ENCODE measurements at regions not wholly inside any gene's neighbourhood (a gene's known extent, or its start where the extent isn't known, plus 50 kb on each side); places are given as distances from the start of the nearest gene placed in this dataset.
"Not testable (repeated sequence)": the region's sequence is repeated elsewhere in the genome, so short reads cannot be mapped to it uniquely, and the experiment has no call there.

DNA sequence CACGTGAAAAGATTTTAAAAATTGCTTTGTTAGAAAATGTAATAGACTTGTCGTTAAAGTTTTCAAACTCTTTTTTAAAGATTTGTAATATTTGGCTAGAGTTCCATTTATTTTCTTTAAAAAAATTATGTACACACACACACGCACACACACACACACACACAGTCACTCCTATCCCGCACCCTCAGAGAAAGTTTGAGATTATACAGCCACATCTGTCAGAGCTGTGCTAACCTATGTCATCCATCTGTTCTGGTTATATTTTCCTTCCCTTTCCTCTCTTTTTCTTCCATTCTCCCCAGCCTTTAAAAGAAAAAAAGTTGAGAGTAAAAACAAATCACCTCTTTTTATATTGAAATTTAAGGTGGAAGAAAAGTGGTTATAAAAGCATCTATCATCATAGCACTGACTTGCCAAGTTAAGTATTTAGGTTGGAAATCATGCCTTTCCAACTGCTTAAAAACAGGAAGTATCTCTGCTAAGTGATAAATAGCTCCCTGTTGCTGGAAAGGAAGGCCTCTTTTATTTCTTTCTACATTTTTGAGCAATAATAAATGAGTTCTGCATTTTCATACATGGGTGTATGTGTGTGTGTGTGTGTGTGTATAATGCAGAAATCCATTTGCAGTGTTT, 163.3 kb upstream of the SPRY1 start:
- no peaks in the 10 kb centered on the region for H3K27me3 ChIP-seq (ENCODE audit: control insufficient read depth, insufficient read depth, low read length)
- Mint-ChIP-seq H3K36me3 (no peaks in the 10 kb centered on the region), H3K27me3 (ENCODE audit: low read depth in 2 of 2) (no peaks in the 10 kb centered on the region), H3K4me1 (no peaks in the 10 kb centered on the region), H3K9me3 (no peaks in the 10 kb centered on the region), H3K4me3 (no peak overlapping the region), H3K27ac (no peak overlapping the region)
- intact Hi-C loops (cut with micrococcal nuclease), result no loop called here
- no peak overlapping the region for H3K4me3 ChIP-seq (ENCODE audit: low read length)
- H3K36me3 ChIP-seq (ENCODE audit: control insufficient read depth, insufficient read depth, low read length), result no peaks in the 10 kb centered on the region
- no peaks in the 10 kb centered on the region for H3K4me1 ChIP-seq (ENCODE audit: control insufficient read depth, insufficient read depth, low read length)
- WGBS (ENCODE audit: insufficient coverage), result 69% methylated on average over 2 of the region's 4 CpGs
- no peaks in the 10 kb centered on the region for H3K9me3 ChIP-seq (ENCODE audit: control insufficient read depth, insufficient read depth, low read length)
- ATAC-seq, result no peak
- TF ChIP-seq, protein P1, sequence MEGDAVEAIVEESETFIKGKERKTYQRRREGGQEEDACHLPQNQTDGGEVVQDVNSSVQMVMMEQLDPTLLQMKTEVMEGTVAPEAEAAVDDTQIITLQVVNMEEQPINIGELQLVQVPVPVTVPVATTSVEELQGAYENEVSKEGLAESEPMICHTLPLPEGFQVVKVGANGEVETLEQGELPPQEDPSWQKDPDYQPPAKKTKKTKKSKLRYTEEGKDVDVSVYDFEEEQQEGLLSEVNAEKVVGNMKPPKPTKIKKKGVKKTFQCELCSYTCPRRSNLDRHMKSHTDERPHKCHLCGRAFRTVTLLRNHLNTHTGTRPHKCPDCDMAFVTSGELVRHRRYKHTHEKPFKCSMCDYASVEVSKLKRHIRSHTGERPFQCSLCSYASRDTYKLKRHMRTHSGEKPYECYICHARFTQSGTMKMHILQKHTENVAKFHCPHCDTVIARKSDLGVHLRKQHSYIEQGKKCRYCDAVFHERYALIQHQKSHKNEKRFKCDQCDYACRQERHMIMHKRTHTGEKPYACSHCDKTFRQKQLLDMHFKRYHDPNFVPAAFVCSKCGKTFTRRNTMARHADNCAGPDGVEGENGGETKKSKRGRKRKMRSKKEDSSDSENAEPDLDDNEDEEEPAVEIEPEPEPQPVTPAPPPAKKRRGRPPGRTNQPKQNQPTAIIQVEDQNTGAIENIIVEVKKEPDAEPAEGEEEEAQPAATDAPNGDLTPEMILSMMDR (IDR thresholded peaks at IDR 0.05), result no peak
- DNase-seq, result no peak
- no peak overlapping the region for H3K27ac ChIP-seq (ENCODE audit: low read length)

DNA sequence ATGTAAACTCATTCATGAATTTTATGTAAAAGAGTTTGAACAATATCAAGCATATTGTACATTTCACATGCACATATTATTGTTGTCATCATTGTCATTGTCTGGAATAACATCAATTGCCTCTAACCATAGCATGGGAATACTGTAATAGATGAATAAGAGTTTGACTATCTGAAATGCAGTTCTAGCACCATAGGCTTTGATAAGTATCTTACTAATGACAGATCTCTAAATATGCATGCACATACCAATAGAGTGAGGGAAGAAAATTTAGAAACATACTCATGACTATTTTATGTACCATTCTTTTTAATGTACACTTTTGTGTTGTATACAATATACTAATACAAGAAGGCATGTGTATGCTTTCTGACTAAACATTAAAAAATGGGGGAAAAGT, 161.6 kb upstream of the SPRY1 start:
- no peaks in the 10 kb centered on the region for H3K9me3 Mint-ChIP-seq
- no peak overlapping the region for H3K4me3 ChIP-seq (ENCODE audit: low read length)
- H3K4me1 Mint-ChIP-seq, result no peaks in the 10 kb centered on the region
- TF ChIP-seq, protein P1 (IDR thresholded peaks at IDR 0.05), result no peak
- no peak overlapping the region for H3K27ac ChIP-seq (ENCODE audit: low read length)
- ATAC-seq (no peak), DNase-seq (no peak)
- H3K27me3 ChIP-seq (ENCODE audit: control insufficient read depth, insufficient read depth, low read length), result no peaks in the 10 kb centered on the region
- no peak overlapping the region for H3K4me3 Mint-ChIP-seq
- intact Hi-C loops (cut with micrococcal nuclease), result no loop called here
- H3K27ac Mint-ChIP-seq, result no peak overlapping the region
- H3K27me3 Mint-ChIP-seq (ENCODE audit: low read depth in 2 of 2), result no peaks in the 10 kb centered on the region
- no peaks in the 10 kb centered on the region for H3K36me3 Mint-ChIP-seq
- no peaks in the 10 kb centered on the region for H3K36me3 ChIP-seq (ENCODE audit: control insufficient read depth, insufficient read depth, low read length)
- H3K4me1 ChIP-seq (ENCODE audit: control insufficient read depth, insufficient read depth, low read length), result no peaks in the 10 kb centered on the region
- no peaks in the 10 kb centered on the region for H3K9me3 ChIP-seq (ENCODE audit: control insufficient read depth, insufficient read depth, low read length)

DNA sequence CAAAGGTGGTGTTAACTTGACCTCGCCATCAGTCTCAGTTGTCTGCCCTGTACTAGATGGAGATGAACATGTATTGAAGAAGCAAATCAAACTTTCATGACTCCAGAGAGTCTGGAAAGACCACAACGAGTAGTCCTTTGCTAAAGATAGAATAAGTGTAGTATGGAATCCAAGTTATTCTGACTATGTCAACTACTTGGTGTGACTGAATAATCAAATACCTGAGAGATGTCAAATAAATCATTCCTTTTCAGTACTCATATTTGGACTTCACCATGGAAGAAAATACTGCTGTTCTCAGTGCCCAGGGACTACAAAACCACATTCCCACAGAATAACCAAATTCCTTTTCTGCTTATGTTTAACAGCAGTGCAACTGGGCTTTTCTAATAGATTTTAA, 161.2 kb upstream of the SPRY1 start:
- H3K27ac ChIP-seq (ENCODE audit: low read length), result no peak overlapping the region
- H3K4me1 ChIP-seq (ENCODE audit: control insufficient read depth, insufficient read depth, low read length), result no peaks in the 10 kb centered on the region
- Mint-ChIP-seq H3K27me3 (ENCODE audit: low read depth in 2 of 2) (no peaks in the 10 kb centered on the region), H3K4me3 (no peak overlapping the region), H3K4me1 (no peaks in the 10 kb centered on the region), H3K36me3 (no peaks in the 10 kb centered on the region), H3K9me3 (no peaks in the 10 kb centered on the region), H3K27ac (no peak overlapping the region)
- TF ChIP-seq, protein P1 (IDR thresholded peaks at IDR 0.05), result no peak
- WGBS (ENCODE audit: insufficient coverage), result 92% methylated on average over 2 of the region's 2 CpGs
- no peak for DNase-seq
- no peak for ATAC-seq
- intact Hi-C loops (cut with micrococcal nuclease), result no loop called here
- H3K4me3 ChIP-seq (ENCODE audit: low read length), result no peak overlapping the region
- H3K36me3 ChIP-seq (ENCODE audit: control insufficient read depth, insufficient read depth, low read length), result no peaks in the 10 kb centered on the region
- H3K27me3 ChIP-seq (ENCODE audit: control insufficient read depth, insufficient read depth, low read length), result no peaks in the 10 kb centered on the region
- H3K9me3 ChIP-seq (ENCODE audit: control insufficient read depth, insufficient read depth, low read length), result no peaks in the 10 kb centered on the region

DNA sequence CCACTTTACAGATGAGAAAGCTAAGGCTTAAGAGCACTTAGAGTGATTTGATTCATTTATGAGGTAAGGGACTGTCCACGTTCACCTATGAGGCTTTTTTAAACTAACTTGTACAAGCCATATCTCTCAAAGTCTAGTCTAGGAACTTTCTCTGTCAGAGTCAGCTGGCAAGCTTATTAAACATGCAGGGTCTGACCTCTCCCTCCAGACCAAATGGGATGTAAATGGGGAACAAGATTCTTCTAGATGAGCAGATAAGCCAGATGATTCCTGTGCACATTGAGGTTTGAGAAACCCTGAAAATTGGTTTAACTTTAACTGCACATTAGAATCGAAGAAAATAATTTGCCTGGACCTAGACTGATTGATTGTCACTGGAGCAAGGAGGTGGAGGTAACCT, 160.0 kb upstream of the SPRY1 start:
- Mint-ChIP-seq H3K4me3 (no peak overlapping the region), H3K36me3 (no peaks in the 10 kb centered on the region), H3K9me3 (no peaks in the 10 kb centered on the region), H3K4me1 (no peaks in the 10 kb centered on the region), H3K27me3 (ENCODE audit: low read depth in 2 of 2) (no peaks in the 10 kb centered on the region), H3K27ac (no peak overlapping the region)
- 19% methylated on average over 1 of the region's 2 CpGs for WGBS (ENCODE audit: insufficient coverage)
- Histone ChIP-seq H3K27me3 (ENCODE audit: control insufficient read depth, insufficient read depth, low read length) (no peaks in the 10 kb centered on the region), H3K9me3 (ENCODE audit: control insufficient read depth, insufficient read depth, low read length) (no peaks in the 10 kb centered on the region), H3K4me3 (ENCODE audit: low read length) (no peak overlapping the region), H3K36me3 (ENCODE audit: control insufficient read depth, insufficient read depth, low read length) (no peaks in the 10 kb centered on the region), H3K27ac (ENCODE audit: low read length) (no peak overlapping the region), H3K4me1 (ENCODE audit: control insufficient read depth, insufficient read depth, low read length) (no peaks in the 10 kb centered on the region)
- TF ChIP-seq, protein P1 (IDR thresholded peaks at IDR 0.05), result no peak
- DNase-seq (no peak), ATAC-seq (no peak)
- intact Hi-C loops (cut with micrococcal nuclease), result no loop called here

DNA sequence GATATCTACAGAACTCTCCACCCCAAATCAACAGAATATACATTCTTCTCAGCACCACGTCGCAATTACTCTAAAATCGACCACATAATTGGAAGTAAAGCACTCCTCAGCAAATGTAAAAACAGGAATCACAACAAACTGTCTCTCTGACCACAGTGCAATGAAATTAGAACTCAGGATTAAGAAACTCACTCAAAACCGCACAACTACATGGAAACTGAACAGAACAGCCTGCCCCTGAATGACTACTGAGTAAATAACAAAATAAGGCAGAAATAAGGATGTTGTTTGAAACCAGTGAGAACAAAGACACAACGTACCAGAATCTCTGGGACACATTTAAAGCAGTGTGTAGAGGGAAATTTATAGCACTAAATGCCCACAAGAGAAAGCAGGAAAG, 156.3 kb upstream of the SPRY1 start:
- H3K4me1 ChIP-seq (ENCODE audit: control insufficient read depth, insufficient read depth, low read length); H3K27ac Mint-ChIP-seq; ATAC-seq; H3K4me3 ChIP-seq (ENCODE audit: low read length); H3K9me3 Mint-ChIP-seq; H3K27ac ChIP-seq (ENCODE audit: low read length); H3K4me3 Mint-ChIP-seq; intact Hi-C loops (cut with micrococcal nuclease); H3K9me3 ChIP-seq (ENCODE audit: control insufficient read depth, insufficient read depth, low read length); H3K36me3 Mint-ChIP-seq; H3K27me3 Mint-ChIP-seq (ENCODE audit: low read depth in 2 of 2); DNase-seq; H3K27me3 ChIP-seq (ENCODE audit: control insufficient read depth, insufficient read depth, low read length); H3K36me3 ChIP-seq (ENCODE audit: control insufficient read depth, insufficient read depth, low read length): not testable (repeated sequence)
- WGBS (ENCODE audit: insufficient coverage), result 89% methylated on average over 3 of the region's 5 CpGs
- peaks cover 8 to 12% of the 10 kb centered on the region in 2 donors for H3K4me1 Mint-ChIP-seq

Data from natural killer cell (primary cell).